Mammary epithelial cell (primary cell): ENCODE measurements at regions not wholly inside any gene's neighbourhood (a gene's known extent, or its start where the extent isn't known, plus 50 kb on each side); places are given as distances from the start of the nearest gene placed in this dataset.

ENCODE experiments used
- EZH2 ChIP-seq: IDR thresholded peaks from 2 replicates; pipeline ENCODE4 v1.6.1; 2012; ENCODE audit warnings: low read length, inconsistent platforms, borderline replicate concordance
- TF ChIP-seq, protein P1 (sequence below), 2 donors: IDR thresholded peaks in 1 of 2; conservative IDR thresholded peaks in 1 of 2; 2 replicates each; pipeline ENCODE4 v1.5.1; 2011 to 2012; ENCODE audit warnings: inconsistent platforms in 2 of 2, low read length in 2 of 2, mild to moderate bottlenecking in 2 of 2, control low read depth in 1 of 2, low read depth in 1 of 2; ENCODE audit not compliant: insufficient read depth in 1 of 2; ENCODE audit errors: extremely low read depth in 1 of 2

DNA sequence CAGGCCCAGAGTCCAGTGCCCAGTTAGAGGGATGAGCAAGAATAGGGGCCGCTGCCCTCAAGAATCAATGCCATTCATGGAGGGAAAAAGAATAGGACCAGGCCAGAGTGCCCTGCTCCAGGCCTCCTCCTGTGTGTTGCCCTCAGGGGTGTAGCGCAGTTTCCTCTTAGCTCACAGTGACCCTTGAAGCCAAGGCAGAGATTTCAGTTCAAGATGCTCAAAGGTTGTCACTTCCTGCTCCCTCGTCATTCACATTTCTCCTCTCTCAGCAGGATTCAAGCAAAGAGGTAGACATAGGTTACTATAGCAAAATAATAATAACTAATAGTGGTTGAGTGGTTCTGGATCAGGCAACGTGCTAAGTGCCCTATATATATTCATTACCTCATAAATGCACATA is 55.1 kb upstream of the PELI2 start:
- TF ChIP-seq, protein P1, sequence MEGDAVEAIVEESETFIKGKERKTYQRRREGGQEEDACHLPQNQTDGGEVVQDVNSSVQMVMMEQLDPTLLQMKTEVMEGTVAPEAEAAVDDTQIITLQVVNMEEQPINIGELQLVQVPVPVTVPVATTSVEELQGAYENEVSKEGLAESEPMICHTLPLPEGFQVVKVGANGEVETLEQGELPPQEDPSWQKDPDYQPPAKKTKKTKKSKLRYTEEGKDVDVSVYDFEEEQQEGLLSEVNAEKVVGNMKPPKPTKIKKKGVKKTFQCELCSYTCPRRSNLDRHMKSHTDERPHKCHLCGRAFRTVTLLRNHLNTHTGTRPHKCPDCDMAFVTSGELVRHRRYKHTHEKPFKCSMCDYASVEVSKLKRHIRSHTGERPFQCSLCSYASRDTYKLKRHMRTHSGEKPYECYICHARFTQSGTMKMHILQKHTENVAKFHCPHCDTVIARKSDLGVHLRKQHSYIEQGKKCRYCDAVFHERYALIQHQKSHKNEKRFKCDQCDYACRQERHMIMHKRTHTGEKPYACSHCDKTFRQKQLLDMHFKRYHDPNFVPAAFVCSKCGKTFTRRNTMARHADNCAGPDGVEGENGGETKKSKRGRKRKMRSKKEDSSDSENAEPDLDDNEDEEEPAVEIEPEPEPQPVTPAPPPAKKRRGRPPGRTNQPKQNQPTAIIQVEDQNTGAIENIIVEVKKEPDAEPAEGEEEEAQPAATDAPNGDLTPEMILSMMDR (conservative IDR thresholded peaks at IDR 0.05 in 1 of 2, IDR thresholded peaks at IDR 0.05 in 1 of 2; ENCODE audit: extremely low read depth in 1 of 2, insufficient read depth in 1 of 2, low read depth in 1 of 2, low read length in 2 of 2) = no peak
- no peak for TF ChIP-seq EZH2
